Ascending aorta (tissue), 2 donors: ENCODE measurements at regions not wholly inside any gene's neighbourhood (a gene's known extent, or its start where the extent isn't known, plus 50 kb on each side); places are given as distances from the start of the nearest gene placed in this dataset.

Experiments used
- DNase-seq, 2 donors: peaks; one replicate each; pipeline ENCODE4 v3.0.0-alpha.2; 2019; ENCODE audit warnings: low spot score in 2 of 2
- H3K27ac ChIP-seq, 2 donors: fragments of 200-600 bp; sonication (generic); one replicate each; pipeline ENCODE4 v1.5.1; 2016 to 2017; ENCODE audit warnings: mild to moderate bottlenecking in 1 of 2
- H3K27me3 ChIP-seq: fragments of 200-600 bp; sonication (generic); one replicate; pipeline ENCODE4 v1.5.1; 2017
- H3K36me3 ChIP-seq, 2 donors: fragments of 200-600 bp; sonication (generic); one replicate each; pipeline ENCODE4 v1.5.1; 2016
- H3K4me1 ChIP-seq, 2 donors: fragments of 200-600 bp; sonication (generic); one replicate each; pipeline ENCODE4 v1.5.1; 2016 to 2017; ENCODE audit warnings: mild to moderate bottlenecking in 1 of 2
- H3K4me3 ChIP-seq, 2 donors: fragments of 200-600 bp; sonication (generic); one replicate each; pipeline ENCODE4 v1.5.1; 2016 to 2017; ENCODE audit warnings: mild to moderate bottlenecking in 1 of 2
- H3K9me3 ChIP-seq, 2 donors: fragments of 200-600 bp; sonication (generic); one replicate each; pipeline ENCODE4 v1.5.1; 2016
- intact Hi-C: fragments of 100-400 bp; cut with DNase I; formaldehyde crosslinking; loops from one replicate; pipeline ENCODE4 v1.15.1; 2023
- TF ChIP-seq, protein P1 (sequence below), 3 experiments: fragments of 200-600 bp in 2 of 3; fragments of 450-650 bp in 1 of 3; sonication (generic) in 2 of 3; IDR thresholded peaks; one replicate each; pipeline ENCODE4 v1.5.1; 2016 to 2019; ENCODE audit warnings: antibody characterized with exemption in 3 of 3, mild to moderate bottlenecking in 1 of 3, moderate library complexity in 1 of 3

DNA sequence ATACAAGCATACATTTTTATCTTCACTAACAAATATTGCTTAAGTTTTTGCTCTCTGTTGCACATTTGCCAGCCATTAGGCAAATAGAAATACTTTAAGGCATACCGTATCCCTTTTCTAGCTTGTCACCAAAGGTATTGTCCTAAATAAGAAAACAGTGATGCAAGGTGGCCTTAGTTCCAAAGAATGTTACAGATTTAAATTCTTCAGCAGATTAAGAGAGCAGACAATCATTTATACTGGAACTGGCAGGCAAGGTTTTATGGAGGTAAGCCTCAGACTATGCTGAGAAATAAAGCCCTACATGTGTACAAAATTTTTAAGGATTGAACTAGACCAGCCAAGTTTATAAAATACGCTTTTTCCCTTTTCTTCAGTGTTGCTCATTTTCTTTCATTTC, 247.8 kb downstream of the IZUMO3 start:
- Histone ChIP-seq H3K4me3 (no peak overlapping the region), H3K36me3 (no peaks in the 10 kb centered on the region), H3K27ac (no peak overlapping the region), H3K4me1 (no peaks in the 10 kb centered on the region), H3K27me3 (no peaks in the 10 kb centered on the region), H3K9me3 (peaks cover 0 to 3% of the 10 kb centered on the region in 2 donors)
- TF ChIP-seq, protein P1, sequence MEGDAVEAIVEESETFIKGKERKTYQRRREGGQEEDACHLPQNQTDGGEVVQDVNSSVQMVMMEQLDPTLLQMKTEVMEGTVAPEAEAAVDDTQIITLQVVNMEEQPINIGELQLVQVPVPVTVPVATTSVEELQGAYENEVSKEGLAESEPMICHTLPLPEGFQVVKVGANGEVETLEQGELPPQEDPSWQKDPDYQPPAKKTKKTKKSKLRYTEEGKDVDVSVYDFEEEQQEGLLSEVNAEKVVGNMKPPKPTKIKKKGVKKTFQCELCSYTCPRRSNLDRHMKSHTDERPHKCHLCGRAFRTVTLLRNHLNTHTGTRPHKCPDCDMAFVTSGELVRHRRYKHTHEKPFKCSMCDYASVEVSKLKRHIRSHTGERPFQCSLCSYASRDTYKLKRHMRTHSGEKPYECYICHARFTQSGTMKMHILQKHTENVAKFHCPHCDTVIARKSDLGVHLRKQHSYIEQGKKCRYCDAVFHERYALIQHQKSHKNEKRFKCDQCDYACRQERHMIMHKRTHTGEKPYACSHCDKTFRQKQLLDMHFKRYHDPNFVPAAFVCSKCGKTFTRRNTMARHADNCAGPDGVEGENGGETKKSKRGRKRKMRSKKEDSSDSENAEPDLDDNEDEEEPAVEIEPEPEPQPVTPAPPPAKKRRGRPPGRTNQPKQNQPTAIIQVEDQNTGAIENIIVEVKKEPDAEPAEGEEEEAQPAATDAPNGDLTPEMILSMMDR (IDR thresholded peaks at IDR 0.05): no peak
- no peak for DNase-seq
- intact Hi-C loops: no loop called here

DNA sequence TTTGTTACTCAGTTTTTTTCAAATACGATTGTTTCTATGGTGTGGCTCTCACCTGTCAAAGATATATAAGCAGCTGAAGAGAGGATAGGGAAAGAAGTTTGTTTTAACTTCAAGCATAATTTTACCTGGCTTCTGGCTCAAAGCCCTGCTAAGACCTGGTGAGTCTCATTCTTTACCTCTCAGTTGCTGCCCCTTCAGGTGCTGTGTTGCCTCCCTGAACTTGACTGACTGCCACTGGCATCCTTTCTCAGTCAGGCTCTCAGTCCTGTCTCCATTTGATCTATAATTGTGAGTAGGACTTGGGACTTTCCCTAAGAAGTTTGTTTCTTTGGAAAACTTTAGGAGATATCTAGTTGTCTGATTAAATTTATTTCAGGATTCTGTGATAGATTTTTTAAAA, 249.6 kb downstream of the IZUMO3 start:
- no peaks in the 10 kb centered on the region for H3K27me3 ChIP-seq

DNA sequence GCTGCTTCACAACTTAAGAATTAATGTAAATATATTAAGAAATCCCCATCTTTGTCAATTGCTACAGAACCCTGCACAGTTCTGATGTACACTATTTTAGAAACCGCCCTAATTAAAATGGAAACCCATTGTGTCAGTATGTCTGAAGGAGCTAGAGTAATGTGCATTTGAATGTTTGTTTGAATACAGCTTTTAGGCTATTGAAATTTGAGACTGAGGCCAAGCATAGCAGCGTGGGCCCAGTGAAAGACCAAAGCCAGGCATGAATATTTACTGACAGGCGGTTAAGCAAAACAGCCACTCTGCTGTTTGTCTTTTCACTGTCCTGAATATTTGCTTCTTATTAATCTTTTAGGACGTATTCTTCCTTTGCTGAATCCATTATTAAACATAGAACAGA, 252.3 kb downstream of the IZUMO3 start:
- Histone ChIP-seq H3K27me3 (no peaks in the 10 kb centered on the region), H3K4me1 (no peaks in the 10 kb centered on the region), H3K9me3 (no peaks in the 10 kb centered on the region), H3K27ac (no peak overlapping the region), H3K4me3 (no peak overlapping the region), H3K36me3 (no peaks in the 10 kb centered on the region)
- TF ChIP-seq, protein P1 (IDR thresholded peaks at IDR 0.05): no peak
- intact Hi-C loops: no loop called here
- no peak for DNase-seq

More for the DNA sequence above, 249.6 kb downstream of the IZUMO3 start:
- TF ChIP-seq, protein P1 (IDR thresholded peaks at IDR 0.05): no peak
- no peaks in the 10 kb centered on the region for H3K36me3 ChIP-seq
- no peak overlapping the region for H3K4me3 ChIP-seq
- no peaks in the 10 kb centered on the region for H3K4me1 ChIP-seq
- intact Hi-C loops: no loop called here
- H3K27ac ChIP-seq: no peak overlapping the region
- no peaks in the 10 kb centered on the region for H3K9me3 ChIP-seq
- no peak for DNase-seq

DNA sequence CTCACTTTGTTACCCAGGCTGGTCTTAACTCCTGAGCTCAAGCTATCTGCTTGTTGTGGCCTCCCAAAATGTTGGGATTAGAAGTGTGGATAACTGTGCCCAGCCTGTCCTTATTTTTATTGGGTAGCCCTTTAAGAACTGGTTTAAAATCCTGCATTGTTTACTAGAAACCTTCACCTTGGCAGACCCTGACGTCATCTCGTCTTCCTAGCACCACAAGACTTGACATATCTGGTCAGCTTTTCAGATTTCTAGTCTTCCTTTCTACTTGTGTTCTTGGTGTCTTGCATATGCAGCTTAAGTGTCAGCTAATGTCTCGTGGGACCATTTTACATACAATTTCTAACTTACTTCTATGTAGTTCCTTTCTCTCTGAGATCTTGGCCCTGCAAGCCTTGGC, 258.9 kb downstream of the IZUMO3 start:
- intact Hi-C loops: no loop called here
- H3K36me3 ChIP-seq: no peaks in the 10 kb centered on the region
- H3K4me1 ChIP-seq: no peaks in the 10 kb centered on the region
- no peaks in the 10 kb centered on the region for H3K9me3 ChIP-seq
- no peaks in the 10 kb centered on the region for H3K27me3 ChIP-seq
- H3K27ac ChIP-seq: no peak overlapping the region
- no peak overlapping the region for H3K4me3 ChIP-seq
- TF ChIP-seq, protein P1 (IDR thresholded peaks at IDR 0.05): no peak
- no peak for DNase-seq

DNA sequence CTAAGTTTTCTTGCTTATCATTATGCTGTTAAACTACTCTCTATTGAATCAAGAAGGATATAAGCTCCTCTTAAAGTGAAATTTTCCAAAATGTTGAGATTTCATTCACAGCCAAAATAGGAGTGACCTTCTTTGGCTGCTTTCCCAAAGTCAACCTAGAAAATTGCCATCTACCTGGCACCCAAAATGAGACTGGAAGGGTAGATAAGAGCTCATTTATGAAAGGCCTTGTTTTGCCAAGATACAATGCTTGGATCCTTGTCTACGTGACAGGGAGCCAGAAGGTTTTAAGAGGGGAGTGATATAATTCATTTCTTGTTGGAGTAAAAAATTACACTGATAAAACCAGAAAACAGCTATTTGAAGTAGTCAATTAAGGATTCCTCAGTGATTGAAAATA, 287.1 kb downstream of the IZUMO3 start:
- Histone ChIP-seq H3K27me3 (no peaks in the 10 kb centered on the region), H3K9me3 (no peaks in the 10 kb centered on the region), H3K27ac (no peak overlapping the region), H3K4me1 (no peaks in the 10 kb centered on the region), H3K36me3 (no peaks in the 10 kb centered on the region), H3K4me3 (no peak overlapping the region)
- TF ChIP-seq, protein P1 (IDR thresholded peaks at IDR 0.05): no peak
- intact Hi-C loops: loop anchor here (10.0 kb wide), 1 partner anchor 64 kb away; no protein-coding TSS in a partner anchor
- DNase-seq: no peak

DNA sequence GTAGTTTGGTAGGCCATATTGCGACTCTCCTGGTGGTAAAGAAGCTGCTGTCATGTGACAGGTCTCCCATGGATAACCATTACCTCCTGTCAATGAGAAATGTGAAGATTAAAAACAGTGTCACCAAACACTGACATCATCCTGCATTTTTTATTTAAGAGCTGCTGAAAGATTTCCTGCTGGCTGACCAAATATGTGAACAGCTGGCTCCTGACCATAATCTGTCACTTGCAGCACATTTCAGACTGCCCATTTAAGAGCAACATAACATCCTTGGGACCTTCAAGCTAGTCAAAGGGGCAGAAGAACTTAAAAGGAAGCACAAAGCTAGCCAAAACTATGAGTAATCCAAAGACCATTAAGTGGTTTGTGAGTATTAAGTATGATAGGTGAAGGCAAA, 288.0 kb downstream of the IZUMO3 start:
- no peak overlapping the region for H3K4me3 ChIP-seq
- intact Hi-C loops: loop anchor here (10.0 kb wide), 1 partner anchor 63 kb away; no protein-coding TSS in a partner anchor
- H3K9me3 ChIP-seq: no peaks in the 10 kb centered on the region
- H3K27ac ChIP-seq: no peak overlapping the region
- TF ChIP-seq, protein P1 (IDR thresholded peaks at IDR 0.05): no peak
- no peaks in the 10 kb centered on the region for H3K27me3 ChIP-seq
- H3K4me1 ChIP-seq: no peaks in the 10 kb centered on the region
- no peaks in the 10 kb centered on the region for H3K36me3 ChIP-seq
- DNase-seq: no peak
